ENCODE measurements at regions not wholly inside any gene's neighbourhood (a gene's known extent, or its start where the extent isn't known, plus 50 kb on each side); places are given as distances from the start of the nearest gene placed in this dataset.

DNA sequence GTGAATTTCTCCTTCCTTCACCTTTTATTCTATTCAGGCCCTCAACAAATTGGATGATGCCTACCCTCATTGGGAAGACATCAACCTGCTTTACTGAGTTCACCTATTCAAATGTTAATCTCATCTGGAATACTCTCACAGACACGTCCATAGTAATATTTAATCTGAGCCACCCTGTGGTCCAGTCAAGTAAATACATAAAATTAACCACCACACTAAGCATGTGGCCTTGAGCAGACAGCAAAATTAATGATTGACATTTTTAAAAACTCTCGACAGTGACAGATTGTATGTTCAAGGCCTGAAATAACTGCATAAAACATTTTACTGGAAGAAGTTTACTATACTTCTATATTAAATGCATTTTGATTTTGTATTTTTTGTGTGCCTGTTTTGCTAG is 540.6 kb upstream of the GCFC2 start:
- no peak overlapping the region for H4K8ac ChIP-seq (ENCODE audit: low read depth, low read length)
- H3K18ac ChIP-seq (ENCODE audit: low read length): no peak overlapping the region
- WGBS, 2 donors (ENCODE audit: extremely low coverage in 2 of 2, insufficient read length in 2 of 2, insufficient replicate concordance in 1 of 2): no CpG with 5 or more reads among the region's 2 CpGs
- no peak overlapping the region for H3K4me2 ChIP-seq (ENCODE audit: insufficient read depth, low read length, poor library complexity, severe bottlenecking)
- no peaks in the 10 kb centered on the region for H3K36me3 ChIP-seq (replicated peaks in 1 of 2; ENCODE audit: control insufficient read depth in 2 of 2, insufficient read depth in 2 of 2, low read length in 2 of 2)
- no peak overlapping the region for H3K23ac ChIP-seq (ENCODE audit: low read depth, low read length, poor library complexity)
- H3K9ac ChIP-seq (ENCODE audit: low read depth, low read length, poor library complexity): no peak overlapping the region
- H3K4ac ChIP-seq (ENCODE audit: low read length): no peak overlapping the region
- no peak overlapping the region for H2BK120ac ChIP-seq (ENCODE audit: low read depth, low read length)
- H3K27ac ChIP-seq (replicated peaks; ENCODE audit: low read length): no peak overlapping the region
- no peaks in the 10 kb centered on the region for H3K9me3 ChIP-seq (replicated peaks in 1 of 2; ENCODE audit: control insufficient read depth in 2 of 2, insufficient read depth in 1 of 2, low read depth in 1 of 2, low read length in 2 of 2)
- no peak overlapping the region for H2AK5ac ChIP-seq (ENCODE audit: low read depth, low read length)
- H2BK5ac ChIP-seq (ENCODE audit: low read length): no peak overlapping the region
- H3K27me3 ChIP-seq (ENCODE audit: control insufficient read depth in 3 of 3, insufficient read depth in 3 of 3, low read depth in 1 of 3, low read length in 3 of 3): no peaks in the 10 kb centered on the region
- H3K4me1 ChIP-seq (ENCODE audit: control insufficient read depth in 2 of 2, insufficient read depth in 1 of 2, low read depth in 1 of 2, low read length in 2 of 2): no peaks in the 10 kb centered on the region
- no peak overlapping the region for H2AFZ ChIP-seq (ENCODE audit: low read length)
- H3K79me1 ChIP-seq (ENCODE audit: low read depth, low read length): no peaks in the 10 kb centered on the region
- H3K4me3 ChIP-seq (ENCODE audit: low read length in 2 of 2): no peak overlapping the region
- no peak for DNase-seq (ENCODE audit: low spot score)
- H4K91ac ChIP-seq (ENCODE audit: low read depth, low read length, poor library complexity): no peak overlapping the region
- no peak overlapping the region for H3K14ac ChIP-seq (ENCODE audit: low read length)
- H2BK12ac ChIP-seq (ENCODE audit: low read length): no peak overlapping the region
- no peak overlapping the region for H2BK15ac ChIP-seq (ENCODE audit: low read length)

DNA sequence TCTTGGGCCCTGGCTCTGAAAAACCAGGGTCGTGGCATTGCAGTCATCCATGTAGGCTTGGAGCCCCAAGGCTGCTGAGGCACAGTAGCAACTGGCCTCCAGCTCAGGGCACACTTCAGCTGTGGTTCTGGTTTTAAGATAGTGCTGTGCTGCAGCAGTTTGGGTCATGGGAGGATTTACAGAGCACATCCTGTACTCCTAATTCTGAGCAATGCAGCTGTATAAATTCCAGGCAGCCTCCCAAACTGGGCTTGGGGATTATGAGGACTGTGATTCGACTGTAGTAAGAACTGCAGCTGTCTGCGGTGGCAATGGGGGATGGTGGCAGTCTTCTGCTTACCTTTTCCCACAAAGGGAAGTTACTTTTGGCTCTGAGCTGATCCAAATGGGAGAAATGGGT is 536.3 kb upstream of the GCFC2 start:
- H3K9ac ChIP-seq (ENCODE audit: low read depth, low read length, poor library complexity): no peak overlapping the region
- no peak overlapping the region for H3K4me2 ChIP-seq (ENCODE audit: insufficient read depth, low read length, poor library complexity, severe bottlenecking)
- H3K4me3 ChIP-seq (ENCODE audit: low read length in 2 of 2): no peak overlapping the region
- no peak overlapping the region for H3K14ac ChIP-seq (ENCODE audit: low read length)
- no peak overlapping the region for H4K8ac ChIP-seq (ENCODE audit: low read depth, low read length)
- H2BK15ac ChIP-seq (ENCODE audit: low read length): no peak overlapping the region
- H2BK5ac ChIP-seq (ENCODE audit: low read length): no peak overlapping the region
- H3K27ac ChIP-seq (replicated peaks; ENCODE audit: low read length): no peak overlapping the region
- no peak overlapping the region for H2BK12ac ChIP-seq (ENCODE audit: low read length)
- H3K27me3 ChIP-seq (ENCODE audit: control insufficient read depth in 3 of 3, insufficient read depth in 3 of 3, low read depth in 1 of 3, low read length in 3 of 3): no peaks in the 10 kb centered on the region
- H4K91ac ChIP-seq (ENCODE audit: low read depth, low read length, poor library complexity): no peak overlapping the region
- no peak overlapping the region for H2BK120ac ChIP-seq (ENCODE audit: low read depth, low read length)
- DNase-seq (ENCODE audit: low spot score): no peak
- H2AFZ ChIP-seq (ENCODE audit: low read length): peak overlapping the region; percentile 40
- no peaks in the 10 kb centered on the region for H3K4me1 ChIP-seq (ENCODE audit: control insufficient read depth in 2 of 2, insufficient read depth in 1 of 2, low read depth in 1 of 2, low read length in 2 of 2)
- H3K18ac ChIP-seq (ENCODE audit: low read length): peak overlapping the region; percentile 11
- no CpG with 5 or more reads among the region's 3 CpGs for WGBS, 2 donors (ENCODE audit: extremely low coverage in 2 of 2, insufficient read length in 2 of 2, insufficient replicate concordance in 1 of 2)
- H3K4ac ChIP-seq (ENCODE audit: low read length): no peak overlapping the region
- no peaks in the 10 kb centered on the region for H3K9me3 ChIP-seq (replicated peaks in 1 of 2; ENCODE audit: control insufficient read depth in 2 of 2, insufficient read depth in 1 of 2, low read depth in 1 of 2, low read length in 2 of 2)
- H3K79me1 ChIP-seq (ENCODE audit: low read depth, low read length): no peaks in the 10 kb centered on the region
- H2AK5ac ChIP-seq (ENCODE audit: low read depth, low read length): no peak overlapping the region
- H3K23ac ChIP-seq (ENCODE audit: low read depth, low read length, poor library complexity): peak overlapping the region; percentile 32
- no peaks in the 10 kb centered on the region for H3K36me3 ChIP-seq (replicated peaks in 1 of 2; ENCODE audit: control insufficient read depth in 2 of 2, insufficient read depth in 2 of 2, low read length in 2 of 2)

DNA sequence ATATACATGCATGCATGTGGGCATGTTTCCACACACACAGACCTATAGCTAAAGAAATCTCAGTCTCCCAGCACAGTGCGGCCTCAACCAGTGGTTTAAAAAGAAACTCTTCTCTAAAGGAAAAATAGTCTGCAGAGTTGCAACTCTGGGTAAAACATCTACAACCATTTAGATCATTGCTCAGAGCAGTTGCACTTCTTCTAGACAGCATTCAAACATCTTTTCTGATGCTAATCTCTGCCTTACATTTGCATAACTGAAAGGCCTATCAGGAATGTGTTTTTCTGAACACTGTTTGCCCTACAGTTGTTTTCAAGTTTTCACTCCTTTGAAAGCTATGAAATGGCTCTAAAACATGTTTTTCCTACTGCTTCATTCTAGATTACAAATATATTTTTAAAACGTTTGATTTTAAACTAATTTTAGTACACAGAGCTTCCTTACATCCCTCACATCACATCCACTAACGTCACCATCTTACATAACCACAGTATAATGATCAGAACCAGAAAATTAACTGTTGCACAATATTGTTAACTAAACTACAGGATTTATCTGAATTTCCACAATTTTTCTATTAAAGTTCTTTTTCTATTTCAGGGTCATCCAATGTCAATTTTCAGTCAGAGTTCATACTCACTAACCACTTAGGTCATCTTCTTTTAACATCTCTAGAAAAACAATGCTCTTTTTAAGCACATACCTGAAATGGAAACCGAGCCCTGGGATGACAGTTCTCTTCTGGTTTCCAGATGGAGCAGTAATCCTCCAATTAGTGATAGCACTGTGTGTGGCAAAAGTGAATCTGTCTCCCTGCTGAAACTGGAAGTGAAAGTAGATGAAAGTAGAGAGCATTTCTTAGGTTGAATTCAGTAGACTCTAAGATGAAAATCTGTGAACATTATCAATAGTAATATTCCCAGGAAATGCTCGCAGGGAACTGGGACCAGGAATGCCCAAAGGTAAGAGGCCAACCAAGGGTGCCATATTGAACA is 501.6 kb upstream of the GCFC2 start:
- no peak overlapping the region for H3K4ac ChIP-seq (ENCODE audit: low read length)
- no peak overlapping the region for H2BK120ac ChIP-seq (ENCODE audit: low read depth, low read length)
- no peak overlapping the region for H2BK5ac ChIP-seq (ENCODE audit: low read length)
- H2BK15ac ChIP-seq (ENCODE audit: low read length): no peak overlapping the region
- H3K9me3 ChIP-seq (replicated peaks in 1 of 2; ENCODE audit: control insufficient read depth in 2 of 2, insufficient read depth in 1 of 2, low read depth in 1 of 2, low read length in 2 of 2): no peaks in the 10 kb centered on the region
- no peak overlapping the region for H3K4me2 ChIP-seq (ENCODE audit: insufficient read depth, low read length, poor library complexity, severe bottlenecking)
- H2AFZ ChIP-seq (ENCODE audit: low read length): peak overlapping the region; percentile 78
- no peak overlapping the region for H2AK5ac ChIP-seq (ENCODE audit: low read depth, low read length)
- H3K9ac ChIP-seq (ENCODE audit: low read depth, low read length, poor library complexity): no peak overlapping the region
- H2BK12ac ChIP-seq (ENCODE audit: low read length): no peak overlapping the region
- H3K27me3 ChIP-seq (ENCODE audit: control insufficient read depth in 3 of 3, insufficient read depth in 3 of 3, low read depth in 1 of 3, low read length in 3 of 3): no peaks in the 10 kb centered on the region
- H3K18ac ChIP-seq (ENCODE audit: low read length): no peak overlapping the region
- H3K23ac ChIP-seq (ENCODE audit: low read depth, low read length, poor library complexity): no peak overlapping the region
- WGBS, 2 donors (ENCODE audit: extremely low coverage in 2 of 2, insufficient read length in 2 of 2, insufficient replicate concordance in 1 of 2): no CpG with 5 or more reads among the region's 5 CpGs
- H3K4me3 ChIP-seq (ENCODE audit: low read length in 2 of 2): no peak overlapping the region
- DNase-seq (ENCODE audit: low spot score): no peak
- no peak overlapping the region for H4K91ac ChIP-seq (ENCODE audit: low read depth, low read length, poor library complexity)
- no peak overlapping the region for H3K27ac ChIP-seq (replicated peaks; ENCODE audit: low read length)
- H3K79me1 ChIP-seq (ENCODE audit: low read depth, low read length): no peaks in the 10 kb centered on the region
- H3K36me3 ChIP-seq (replicated peaks in 1 of 2; ENCODE audit: control insufficient read depth in 2 of 2, insufficient read depth in 2 of 2, low read length in 2 of 2): no peaks in the 10 kb centered on the region
- no peak overlapping the region for H3K14ac ChIP-seq (ENCODE audit: low read length)
- H4K8ac ChIP-seq (ENCODE audit: low read depth, low read length): no peak overlapping the region
- no peaks in the 10 kb centered on the region for H3K4me1 ChIP-seq (ENCODE audit: control insufficient read depth in 2 of 2, insufficient read depth in 1 of 2, low read depth in 1 of 2, low read length in 2 of 2)

GRCh38 chr2:76210551-76210950 is 499.8 kb upstream of the GCFC2 start:
- no peak overlapping the region for H3K23ac ChIP-seq (ENCODE audit: low read depth, low read length, poor library complexity)
- H3K4me1 ChIP-seq (ENCODE audit: control insufficient read depth in 2 of 2, insufficient read depth in 1 of 2, low read depth in 1 of 2, low read length in 2 of 2): no peaks in the 10 kb centered on the region
- no peak overlapping the region for H3K27ac ChIP-seq (replicated peaks; ENCODE audit: low read length)
- no peak overlapping the region for H2BK12ac ChIP-seq (ENCODE audit: low read length)
- no peak overlapping the region for H2AK5ac ChIP-seq (ENCODE audit: low read depth, low read length)
- no peaks in the 10 kb centered on the region for H3K79me1 ChIP-seq (ENCODE audit: low read depth, low read length)
- no peaks in the 10 kb centered on the region for H3K36me3 ChIP-seq (replicated peaks in 1 of 2; ENCODE audit: control insufficient read depth in 2 of 2, insufficient read depth in 2 of 2, low read length in 2 of 2)
- H3K18ac ChIP-seq (ENCODE audit: low read length): no peak overlapping the region
- no peak for DNase-seq (ENCODE audit: low spot score)
- H3K4me2 ChIP-seq (ENCODE audit: insufficient read depth, low read length, poor library complexity, severe bottlenecking): no peak overlapping the region
- H3K27me3 ChIP-seq (ENCODE audit: control insufficient read depth in 3 of 3, insufficient read depth in 3 of 3, low read depth in 1 of 3, low read length in 3 of 3): no peaks in the 10 kb centered on the region
- no peak overlapping the region for H2AFZ ChIP-seq (ENCODE audit: low read length)
- no peak overlapping the region for H3K4me3 ChIP-seq (ENCODE audit: low read length in 2 of 2)
- H2BK120ac ChIP-seq (ENCODE audit: low read depth, low read length): no peak overlapping the region
- H2BK15ac ChIP-seq (ENCODE audit: low read length): no peak overlapping the region
- H4K8ac ChIP-seq (ENCODE audit: low read depth, low read length): no peak overlapping the region
- no peak overlapping the region for H3K4ac ChIP-seq (ENCODE audit: low read length)
- no peaks in the 10 kb centered on the region for H3K9me3 ChIP-seq (replicated peaks in 1 of 2; ENCODE audit: control insufficient read depth in 2 of 2, insufficient read depth in 1 of 2, low read depth in 1 of 2, low read length in 2 of 2)
- H4K91ac ChIP-seq (ENCODE audit: low read depth, low read length, poor library complexity): no peak overlapping the region
- H2BK5ac ChIP-seq (ENCODE audit: low read length): no peak overlapping the region
- H3K14ac ChIP-seq (ENCODE audit: low read length): no peak overlapping the region
- WGBS, 2 donors (ENCODE audit: extremely low coverage in 2 of 2, insufficient read length in 2 of 2, insufficient replicate concordance in 1 of 2): no CpG with 5 or more reads among the region's 3 CpGs
- no peak overlapping the region for H3K9ac ChIP-seq (ENCODE audit: low read depth, low read length, poor library complexity)

Measured in neuronal stem cell (in vitro differentiated cells).